HCEC 1CT (cell line): ENCODE measurements at regions not wholly inside any gene's neighbourhood (a gene's known extent, or its start where the extent isn't known, plus 50 kb on each side); places are given as distances from the start of the nearest gene placed in this dataset.
"Not testable (repeated sequence)": the region's sequence is repeated elsewhere in the genome, so short reads cannot be mapped to it uniquely, and the experiment has no call there.

Source experiments
- DNase-seq: peaks from one replicate; pipeline ENCODE4 v3.0.0-alpha.2; 2017

DNA sequence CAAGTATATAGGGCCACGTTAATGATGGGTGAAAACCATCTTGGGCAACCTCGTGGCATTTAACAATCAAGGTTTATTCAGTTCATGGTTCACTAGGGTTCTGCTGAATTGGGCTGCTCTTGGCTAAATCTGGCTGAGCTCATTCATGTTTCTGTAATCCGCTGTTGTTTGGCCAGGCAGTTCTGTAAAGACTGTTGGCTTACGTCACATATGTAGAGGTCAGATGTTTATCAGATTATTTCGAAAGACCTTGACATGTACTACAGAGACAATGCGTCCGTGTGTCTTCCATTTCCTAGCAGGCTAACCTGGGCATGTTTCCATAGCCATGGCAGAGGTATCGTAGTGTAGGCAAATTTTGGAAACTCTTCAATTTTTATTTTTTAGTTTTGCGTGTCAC is 190.0 kb upstream of the ZWINT start:
- no peak for DNase-seq

DNA sequence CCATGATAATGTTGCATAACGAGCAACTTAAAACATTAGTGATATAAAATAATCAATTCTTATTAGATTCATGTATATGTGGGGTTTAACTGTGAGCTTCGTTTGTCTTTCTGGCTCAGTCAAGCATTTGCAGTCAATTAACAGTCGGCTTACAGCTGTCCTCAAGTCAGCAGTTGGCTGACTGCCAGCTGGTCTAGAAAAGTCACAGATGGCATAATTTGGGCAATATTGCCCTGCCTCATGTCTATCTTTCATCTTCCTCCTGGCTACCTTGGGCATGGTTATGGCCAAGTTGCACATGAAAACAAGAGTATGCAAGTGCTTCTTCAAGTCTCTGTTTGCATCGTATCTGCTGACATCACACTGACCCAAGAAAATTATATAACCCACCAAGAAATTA is 186.1 kb upstream of the ZWINT start:
- no peak for DNase-seq

DNA sequence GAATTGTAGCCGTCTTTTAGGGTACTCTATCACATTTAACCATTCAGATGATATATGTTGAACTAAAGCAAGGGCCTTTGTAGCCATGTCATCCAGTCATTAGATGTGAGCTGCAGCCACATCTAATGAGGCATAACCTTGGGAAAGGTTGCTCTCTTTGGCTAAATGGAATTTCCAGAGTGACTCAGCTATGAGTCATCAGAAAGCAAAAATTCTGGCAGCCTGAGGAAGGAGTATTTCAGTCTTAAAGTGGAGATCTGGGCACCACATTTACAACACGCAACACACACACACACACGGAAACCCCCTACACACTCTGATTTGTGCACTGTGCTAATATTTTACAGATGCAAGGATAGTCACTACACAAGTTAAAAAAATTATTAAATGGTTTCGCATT is 176.9 kb upstream of the ZWINT start:
- peak; percentile 29 for DNase-seq

DNA sequence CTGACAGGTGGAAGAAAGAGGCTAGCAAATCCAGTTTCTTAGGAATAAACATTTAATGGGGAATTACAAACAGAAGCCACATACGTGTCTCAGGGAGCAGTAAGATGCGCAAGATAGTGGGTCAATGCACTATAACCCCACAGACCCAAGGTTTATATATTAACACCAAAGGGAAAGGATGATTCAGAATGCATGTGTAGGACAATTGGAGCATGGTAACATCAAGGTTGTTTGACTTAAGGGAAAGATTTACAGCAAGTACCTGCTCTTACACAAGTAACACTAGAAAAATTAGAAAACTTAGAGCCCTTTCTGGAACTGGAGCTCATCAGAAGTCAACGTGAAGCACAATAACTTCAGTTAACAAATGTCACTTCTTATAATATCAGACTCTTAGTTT is 161.1 kb upstream of the ZWINT start:
- DNase-seq = no peak

DNA sequence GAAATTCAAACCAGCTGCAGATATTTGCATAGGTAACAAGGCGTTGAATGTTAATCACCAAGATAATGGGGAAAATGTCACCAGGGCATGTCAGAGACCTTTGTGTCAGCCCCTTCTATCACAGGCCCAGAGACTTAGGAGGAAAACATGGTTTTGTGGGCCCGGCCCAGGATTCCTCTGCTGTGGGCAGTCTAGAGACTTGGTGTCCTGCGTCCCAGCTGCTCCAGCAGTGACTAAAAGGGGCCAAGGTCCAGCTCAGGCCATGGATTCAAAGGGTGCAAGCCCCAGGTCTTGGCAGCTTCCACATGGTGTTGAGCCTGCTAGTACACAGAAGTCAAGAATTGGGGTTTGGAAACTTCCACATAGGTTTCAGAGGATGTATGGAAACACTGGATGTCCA is 147.5 kb upstream of the ZWINT start:
- no peak for DNase-seq

DNA sequence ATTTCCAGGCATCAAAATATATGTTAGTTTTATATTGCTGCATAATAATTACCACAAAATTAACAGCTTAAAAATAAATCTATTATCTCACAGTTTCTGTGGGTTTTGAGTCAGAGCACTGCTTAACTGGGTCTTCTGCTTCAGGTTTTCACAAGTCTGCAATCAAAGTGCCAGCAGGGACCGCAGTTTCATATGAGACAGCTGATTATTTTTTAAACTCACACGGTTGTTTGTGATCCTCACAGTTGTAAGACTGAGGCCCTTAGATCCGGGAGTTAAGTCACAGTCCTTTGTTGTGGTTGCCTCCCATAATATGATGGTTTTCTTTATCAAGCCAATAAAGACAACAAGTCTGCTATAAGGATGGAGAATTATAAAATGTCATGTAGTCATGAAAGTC is 146.0 kb upstream of the ZWINT start:
- no peak for DNase-seq

DNA sequence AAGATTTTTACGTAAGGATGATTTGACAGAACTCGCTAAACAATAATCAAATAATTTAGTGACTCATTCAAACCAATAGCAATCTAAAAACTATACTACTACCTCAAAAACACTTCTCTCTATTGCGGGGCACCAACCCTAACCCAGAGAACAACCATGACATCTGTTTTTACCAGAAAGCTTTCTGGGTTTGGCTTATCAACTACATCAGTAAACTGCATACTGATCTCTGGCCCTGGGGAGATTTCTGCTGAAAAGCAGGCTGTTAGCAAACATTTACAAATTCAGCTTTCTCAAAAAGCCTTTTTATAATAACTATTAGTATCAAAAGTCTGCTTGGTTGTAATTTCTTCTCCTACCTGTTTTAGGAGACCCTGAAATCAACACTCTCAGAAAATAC is 144.5 kb upstream of the ZWINT start:
- no peak for DNase-seq

DNA sequence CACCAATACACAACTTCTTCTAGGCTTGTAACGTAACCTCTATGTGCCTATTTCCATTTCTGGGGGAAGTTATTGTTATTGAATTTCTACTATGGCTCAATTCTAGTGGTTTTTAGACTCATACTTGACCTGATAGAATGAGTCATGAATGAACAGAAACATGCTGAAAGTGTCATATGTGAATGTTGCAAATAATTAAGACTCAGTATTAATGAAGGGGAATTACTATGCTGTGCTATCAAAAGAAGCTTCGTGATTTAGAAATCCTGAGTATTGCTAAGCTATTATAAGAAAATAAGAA is 135.1 kb upstream of the ZWINT start:
- DNase-seq = no peak

DNA sequence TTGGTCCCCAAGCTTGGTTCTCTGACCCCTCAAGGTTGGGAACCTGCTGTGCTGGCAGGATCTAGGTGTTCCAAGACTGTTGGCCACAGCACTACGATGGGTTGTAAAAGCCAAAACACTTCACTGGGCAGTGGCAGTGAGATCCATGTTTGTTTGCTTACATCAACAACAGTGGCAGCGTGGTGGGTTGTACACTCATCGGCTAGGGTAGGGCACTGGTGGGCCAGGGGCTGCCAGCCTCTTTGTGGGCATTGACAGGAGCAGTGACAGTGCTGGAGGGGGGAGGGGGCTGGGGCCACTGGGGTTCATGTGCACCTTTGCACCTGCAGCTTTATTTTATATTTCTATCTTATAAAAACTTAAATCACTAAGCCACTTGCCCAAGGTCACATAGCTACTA is 126.7 kb upstream of the ZWINT start:
- DNase-seq = no peak

DNA sequence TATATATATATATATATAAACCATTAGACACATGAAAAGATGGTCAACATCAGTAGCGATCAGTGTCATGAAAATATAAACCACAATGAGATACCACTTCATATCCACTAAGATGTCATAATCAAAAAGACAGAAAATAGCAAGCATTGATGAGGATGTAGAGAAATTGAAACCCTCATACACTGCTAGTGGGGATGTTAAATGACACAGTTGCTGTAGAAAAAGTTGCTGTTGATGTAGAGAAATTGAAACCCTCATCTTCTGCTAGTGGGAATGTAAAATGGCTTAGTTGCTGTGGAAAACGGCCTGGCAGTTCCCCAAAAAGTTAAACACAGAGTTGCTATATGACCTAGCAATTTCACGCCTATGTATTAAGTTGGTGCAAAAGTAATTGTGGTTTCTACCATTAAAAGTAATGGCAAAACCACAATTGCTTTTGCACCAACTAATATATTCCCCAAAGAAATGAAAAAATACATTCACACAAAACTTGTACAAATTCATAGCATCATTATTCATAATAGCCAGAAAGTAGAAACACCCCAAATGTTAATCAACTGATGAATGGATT is 120.5 kb upstream of the ZWINT start:
- no peak for DNase-seq

DNA sequence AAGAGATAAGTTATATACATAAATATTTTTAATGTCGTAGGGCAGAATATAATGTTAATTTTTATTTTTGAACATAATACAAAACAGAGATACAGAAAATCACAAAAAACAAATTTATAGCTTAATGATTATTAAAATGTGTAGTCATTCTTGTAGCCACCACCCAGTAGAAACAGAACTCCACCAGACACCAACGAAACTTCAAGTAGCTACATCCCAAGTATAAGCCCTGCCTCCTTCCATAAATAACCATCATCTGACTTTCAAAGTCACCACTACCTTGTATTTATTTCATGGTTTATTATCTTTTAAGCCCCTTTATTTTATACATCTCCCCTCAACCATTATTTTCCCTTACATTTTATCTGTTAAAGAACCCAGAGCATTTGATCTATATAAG is 111.9 kb upstream of the ZWINT start:
- no peak for DNase-seq

DNA sequence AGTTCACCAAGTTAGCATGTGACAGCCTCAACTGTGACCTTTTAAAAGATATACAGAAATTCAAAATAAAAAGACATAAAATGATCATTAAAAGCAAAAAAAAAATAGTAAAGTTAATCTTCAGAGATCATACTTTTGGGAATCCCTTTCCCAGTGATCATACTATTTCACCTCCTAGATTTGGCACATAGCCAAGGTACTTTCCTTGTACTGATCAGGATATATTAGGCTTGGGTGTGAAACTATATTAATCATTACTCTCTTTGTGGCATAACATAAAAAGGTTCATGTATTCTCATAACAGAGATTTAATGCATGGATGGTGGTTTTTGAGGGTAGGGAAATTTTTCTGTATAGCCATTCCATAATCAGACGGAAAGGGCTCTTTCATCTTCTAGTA is 109.6 kb upstream of the ZWINT start:
- DNase-seq = no peak

DNA sequence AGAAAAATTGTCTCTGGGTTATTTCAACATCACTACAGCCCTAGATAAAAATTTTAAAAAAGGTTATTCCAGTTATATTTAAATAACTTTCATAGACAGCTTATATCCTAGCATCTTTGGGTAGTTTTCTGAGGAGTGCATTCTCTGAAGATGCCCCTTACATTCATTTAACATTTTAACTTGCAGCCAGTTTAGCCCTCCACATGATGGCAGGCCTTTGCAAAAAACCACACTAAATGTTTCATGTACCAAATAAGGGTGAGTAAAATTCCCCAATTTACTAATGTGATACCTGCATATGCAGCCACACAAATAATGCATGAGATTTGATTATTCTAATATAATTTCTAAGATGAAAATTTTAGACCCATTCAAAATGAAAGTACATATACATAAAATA is 108.4 kb upstream of the ZWINT start:
- no peak for DNase-seq

DNA sequence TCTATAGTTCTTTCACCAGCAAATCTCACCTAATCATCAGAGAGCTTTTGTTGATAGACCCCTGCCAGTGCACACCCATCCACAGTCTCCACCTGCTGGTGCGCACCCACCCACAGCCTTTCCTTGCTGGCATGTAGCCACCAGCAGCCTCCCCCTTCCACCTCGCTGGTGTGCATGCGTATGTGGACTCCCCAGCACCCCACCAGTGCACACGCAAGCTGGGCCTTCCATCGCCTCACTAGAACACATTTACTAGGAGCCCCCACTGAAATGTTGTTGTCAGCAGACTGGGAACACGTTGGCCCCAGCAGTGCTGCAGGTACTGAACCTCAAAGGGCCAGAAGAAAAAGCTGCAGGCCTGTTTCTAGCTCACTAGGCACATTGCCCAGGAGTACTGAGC is 104.9 kb upstream of the ZWINT start:
- DNase-seq = no peak

DNA sequence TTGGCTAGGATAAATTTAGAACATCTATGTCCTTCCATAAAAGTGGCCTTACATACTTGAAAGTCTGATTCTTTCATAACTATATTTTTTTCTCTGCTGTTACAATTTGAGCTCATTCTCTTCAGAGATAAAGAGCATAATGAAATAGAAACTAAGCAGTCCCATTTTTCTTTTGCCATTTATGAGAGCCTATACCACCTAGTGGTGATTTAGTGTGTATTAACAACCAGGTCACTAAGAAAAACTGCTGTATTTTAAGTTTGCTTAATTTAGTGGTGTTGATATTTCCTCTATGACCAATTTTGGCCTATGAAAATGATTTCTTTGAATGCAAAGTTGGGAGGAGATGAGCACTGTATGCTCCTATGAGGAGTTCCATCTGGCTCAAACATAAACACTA is 88.7 kb upstream of the ZWINT start:
- DNase-seq = no peak

DNA sequence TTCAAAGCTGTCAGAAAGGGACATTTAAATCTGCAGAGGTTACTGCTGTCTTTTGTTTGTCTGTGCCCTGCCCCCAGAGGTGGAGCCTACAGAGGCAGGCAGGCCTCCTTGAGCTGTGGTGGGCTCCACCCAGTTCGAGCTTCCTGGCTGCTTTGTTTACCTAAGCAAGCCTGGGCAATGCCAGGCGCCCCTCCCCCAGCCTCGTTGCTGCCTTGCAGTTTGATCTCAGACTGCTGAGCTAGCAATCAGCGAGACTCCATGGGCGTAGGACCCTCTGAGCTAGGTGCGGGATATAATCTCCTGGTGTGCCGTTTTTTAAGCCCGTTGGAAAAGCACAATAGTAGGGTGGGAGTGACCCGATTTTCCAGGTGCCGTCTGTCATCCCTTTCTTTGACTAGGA is 86.6 kb upstream of the ZWINT start:
- not testable (repeated sequence) for DNase-seq

DNA sequence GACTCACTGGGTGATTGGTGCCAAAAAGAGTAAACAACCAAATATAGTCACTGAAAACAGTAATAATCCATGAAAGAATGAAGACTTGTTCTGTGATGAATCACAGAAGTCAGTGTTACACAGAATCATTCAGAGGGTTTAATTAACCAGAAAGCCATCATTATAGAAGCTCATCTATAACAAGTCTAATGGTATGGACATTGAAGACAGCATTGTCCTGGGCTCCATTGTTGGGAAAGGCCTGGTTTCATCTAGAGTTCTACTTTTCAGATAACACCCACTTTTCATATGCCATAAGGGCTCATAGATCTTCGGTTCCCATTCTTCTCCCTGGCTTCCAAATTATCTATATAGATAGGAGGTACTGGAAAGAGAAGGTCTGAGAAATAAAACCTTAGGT is 80.3 kb upstream of the ZWINT start:
- not testable (repeated sequence) for DNase-seq
